Hematopoietic multipotent progenitor cell treated with erythropoietin and hydrocortisone succinate and interleukin-3 and kit ligand, for 15 days (in vitro differentiated cells): ENCODE measurements at regions not wholly inside any gene's neighbourhood (a gene's known extent, or its start where the extent isn't known, plus 50 kb on each side); places are given as distances from the start of the nearest gene placed in this dataset.

Source experiments
- DNase-seq: peaks from one replicate; pipeline ENCODE4 v3.0.0-alpha.2; 2015; ENCODE audit warnings: low spot score

- DNase-seq, result no peak
Observed at GRCh38 chr7:26458466-26459145, 166.9 kb downstream of the SNX10 start.

- DNase-seq, result no peak
Observed at GRCh38 chr7:26459540-26460193, 168.0 kb downstream of the SNX10 start.

- no peak for DNase-seq
Observed at GRCh38 chr7:26460351-26461085, 168.9 kb downstream of the SNX10 start.

GRCh38 chr7:26461518-26461917, 169.9 kb downstream of the SNX10 start:
- no peak for DNase-seq

GRCh38 chr7:26466007-26466406, 174.3 kb downstream of the SNX10 start:
- DNase-seq, result no peak

GRCh38 chr7:26467104-26467503, 175.4 kb downstream of the SNX10 start:
- DNase-seq, result no peak

- no peak for DNase-seq
Observed at GRCh38 chr7:26467541-26467940, 175.9 kb downstream of the SNX10 start.

GRCh38 chr7:26468625-26469024, 177.0 kb downstream of the SNX10 start:
- no peak for DNase-seq

- no peak for DNase-seq
Observed at GRCh38 chr7:26469188-26469587, 177.5 kb downstream of the SNX10 start.

- DNase-seq, result no peak
Observed at GRCh38 chr7:26470691-26471090, 179.0 kb downstream of the SNX10 start.

- no peak for DNase-seq
Observed at GRCh38 chr7:26471306-26472075, 179.8 kb downstream of the SNX10 start.

GRCh38 chr7:26472971-26473370, 181.3 kb downstream of the SNX10 start:
- no peak for DNase-seq

GRCh38 chr7:26476271-26476670, 184.6 kb downstream of the SNX10 start:
- no peak for DNase-seq

GRCh38 chr7:26477381-26477990, 185.8 kb downstream of the SNX10 start:
- DNase-seq, result no peak

- DNase-seq, result no peak
Observed at GRCh38 chr7:26478550-26478949, 186.9 kb downstream of the SNX10 start.

- DNase-seq, result no peak
Observed at GRCh38 chr7:26479581-26479980, 187.9 kb downstream of the SNX10 start.

GRCh38 chr7:26480156-26480555, 188.5 kb downstream of the SNX10 start:
- no peak for DNase-seq

GRCh38 chr7:26482927-26483326, 191.3 kb downstream of the SNX10 start:
- no peak for DNase-seq

GRCh38 chr7:26483843-26484242, 192.2 kb downstream of the SNX10 start:
- no peak for DNase-seq

- DNase-seq, result no peak
Observed at GRCh38 chr7:26485367-26485934, 193.8 kb downstream of the SNX10 start.

- no peak for DNase-seq
Observed at GRCh38 chr7:26486153-26486552, 194.5 kb downstream of the SNX10 start.
